ENCODE measurements at regions not wholly inside any gene's neighbourhood (a gene's known extent, or its start where the extent isn't known, plus 50 kb on each side); places are given as distances from the start of the nearest gene placed in this dataset.

DNA sequence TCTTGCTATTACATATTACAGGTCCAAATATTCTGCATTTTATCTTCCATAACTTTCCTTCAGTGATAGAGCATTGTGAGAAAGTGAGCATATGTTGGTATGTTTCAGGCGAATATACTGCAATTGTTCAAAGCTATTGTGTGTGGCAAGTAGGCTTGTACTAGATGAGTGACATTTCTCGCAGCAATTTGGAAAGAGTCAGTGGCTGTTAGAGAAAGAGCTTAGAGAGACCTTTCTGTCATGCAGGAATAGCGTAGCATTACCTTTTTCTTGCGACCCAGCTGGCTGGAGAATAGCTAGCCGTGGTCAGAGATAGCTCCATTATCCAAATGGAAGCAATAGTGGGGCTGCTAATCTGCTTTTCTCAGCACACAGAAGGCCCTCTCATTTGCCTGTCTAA, 678.5 kb upstream of the FOXG1 start:
- DNase-seq = no peak

GRCh38 chr14:28097585-28097984, 669.0 kb upstream of the FOXG1 start:
- DNase-seq = no peak

GRCh38 chr14:28098856-28099255, 667.7 kb upstream of the FOXG1 start:
- no peak for DNase-seq

- DNase-seq = peak in 3 of 58 donors; percentile 0 to 49 (median 1)
Observed at GRCh38 chr14:28102001-28102400, 664.6 kb upstream of the FOXG1 start.

DNA sequence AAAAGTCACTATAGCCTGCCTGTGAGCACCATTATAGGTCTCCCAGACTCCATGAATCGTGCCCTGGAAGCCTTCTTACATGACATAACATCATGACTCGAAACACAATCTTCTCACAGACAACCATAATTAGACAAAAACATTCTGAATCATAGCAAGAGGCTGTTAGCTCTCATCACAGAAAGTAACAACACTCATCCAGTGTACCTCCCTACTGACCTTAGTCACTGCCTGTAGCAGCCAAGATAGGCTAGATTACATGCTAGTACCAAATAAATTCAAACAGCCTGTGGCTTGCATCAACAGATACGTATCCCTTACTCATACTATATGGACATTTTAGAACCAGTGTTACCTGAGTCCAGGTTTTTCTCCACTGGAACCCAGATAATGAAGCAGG, 663.8 kb upstream of the FOXG1 start:
- no peak for DNase-seq

GRCh38 chr14:28113311-28113710, 653.3 kb upstream of the FOXG1 start:
- no peak for DNase-seq

- DNase-seq = no peak
Observed at GRCh38 chr14:28116716-28117115, 649.9 kb upstream of the FOXG1 start.

- DNase-seq = no peak
Observed at GRCh38 chr14:28119849-28120248, 646.7 kb upstream of the FOXG1 start.

- no peak for DNase-seq
Observed at GRCh38 chr14:28120391-28120790, 646.2 kb upstream of the FOXG1 start.

DNA sequence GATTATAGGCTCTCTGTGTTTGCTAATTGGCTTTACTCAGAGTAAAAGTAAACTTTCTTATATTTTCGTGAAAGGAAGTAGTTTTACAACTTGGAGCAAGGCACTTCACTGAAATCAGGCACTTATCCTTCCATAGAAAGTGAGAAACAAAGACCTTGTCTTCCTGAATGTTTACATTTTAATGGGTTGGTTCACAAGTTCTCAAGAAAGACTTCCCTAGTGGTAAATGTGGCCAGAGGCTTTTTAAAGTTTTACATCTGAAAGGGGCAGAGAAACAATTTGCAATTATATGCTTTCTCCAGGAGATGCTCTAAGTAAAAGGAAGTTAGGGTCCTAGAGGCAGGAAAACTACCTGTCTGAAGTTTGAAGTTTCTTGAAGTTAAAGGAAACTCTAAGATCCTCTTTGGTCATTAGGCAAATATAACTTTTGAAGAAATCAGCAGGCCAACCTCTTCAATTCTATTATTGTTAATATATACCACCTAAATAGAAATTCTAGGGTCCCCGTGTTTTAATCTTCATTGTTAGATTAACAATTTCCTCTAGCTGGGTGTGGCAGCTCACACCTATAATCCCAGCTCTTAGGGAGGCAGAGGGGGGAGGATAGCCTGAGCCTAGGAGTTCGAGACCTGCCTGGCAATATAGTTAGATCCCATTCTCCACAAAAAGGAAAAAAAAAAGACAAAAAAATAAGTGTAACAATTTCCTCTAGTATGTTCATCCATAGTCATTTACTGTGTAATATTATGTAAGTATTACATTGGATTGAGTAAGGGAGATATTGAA, 644.9 kb upstream of the FOXG1 start:
- no peak for DNase-seq

DNA sequence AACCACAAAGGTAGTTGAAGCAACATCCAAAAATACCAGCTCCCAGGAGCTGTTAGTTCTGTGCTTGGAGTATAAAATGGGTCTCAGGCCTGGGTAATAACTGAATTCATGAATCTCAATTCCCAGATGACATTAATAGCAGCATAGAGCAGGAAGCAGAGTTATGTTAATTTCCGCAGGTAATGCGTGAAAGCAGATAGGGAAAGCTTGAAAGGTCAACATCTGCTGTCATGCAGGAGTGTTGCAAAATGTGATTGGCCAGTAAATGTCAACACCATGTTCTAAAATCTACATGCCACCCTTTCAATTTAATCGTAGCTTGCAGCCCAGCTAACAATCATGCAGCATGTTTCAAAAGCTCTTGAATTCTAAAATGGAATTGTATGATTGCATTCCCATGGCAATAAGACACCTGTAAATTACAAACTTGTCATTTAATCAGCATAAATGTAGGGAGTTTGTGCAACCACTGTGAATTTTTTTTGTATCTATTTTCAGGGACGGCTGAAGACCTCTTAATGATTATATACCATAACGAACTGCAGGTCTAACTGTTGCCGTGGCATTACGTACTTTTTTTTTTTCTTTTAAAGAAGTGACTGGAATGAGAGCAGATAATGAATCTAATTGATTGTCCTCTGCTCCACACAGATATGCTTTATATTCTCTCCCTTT, 635.8 kb upstream of the FOXG1 start:
- DNase-seq = no peak

GRCh38 chr14:28138341-28138740, 628.2 kb upstream of the FOXG1 start:
- DNase-seq = no peak

- no peak for DNase-seq
Observed at GRCh38 chr14:28141662-28142061, 624.9 kb upstream of the FOXG1 start.

DNA sequence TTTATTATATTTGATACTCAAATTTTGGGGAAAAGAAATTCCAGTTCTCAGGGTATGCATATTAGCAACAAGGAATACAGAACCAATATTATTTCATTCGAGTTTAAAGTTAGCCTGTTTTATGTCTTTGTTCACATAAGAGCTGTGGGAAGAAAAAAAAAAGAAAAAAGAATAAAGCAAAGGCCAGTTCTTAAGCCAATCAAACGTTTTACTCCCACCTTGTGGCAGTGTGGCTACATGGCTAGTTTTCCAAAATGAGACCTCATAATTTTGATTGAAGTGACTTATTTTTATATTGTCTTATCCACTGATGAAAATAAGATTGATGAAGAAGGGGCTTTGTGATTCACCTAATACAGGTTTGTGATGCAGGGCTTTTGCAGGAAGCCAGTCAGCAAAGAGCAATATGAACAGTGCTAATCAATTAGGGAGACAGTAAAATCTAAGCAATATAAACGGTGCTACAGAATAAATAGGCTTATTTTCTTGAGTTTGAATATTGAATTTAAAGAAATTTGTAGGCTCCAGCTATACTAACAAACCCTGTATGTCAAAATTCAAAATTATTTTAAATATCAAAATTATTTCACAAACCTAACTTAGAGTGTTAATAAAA, 624.1 kb upstream of the FOXG1 start:
- peak in 4 of 58 donors; percentile 1 to 11 (median 5) for DNase-seq

GRCh38 chr14:28143316-28143715, 623.3 kb upstream of the FOXG1 start:
- peak in 2 of 58 donors; percentile 7 to 14 for DNase-seq

GRCh38 chr14:28151926-28152325, 614.7 kb upstream of the FOXG1 start:
- DNase-seq = no peak

- DNase-seq = no peak
Observed at GRCh38 chr14:28152453-28153044, 614.0 kb upstream of the FOXG1 start.

GRCh38 chr14:28157289-28157869, 609.2 kb upstream of the FOXG1 start:
- DNase-seq = no peak

GRCh38 chr14:28157887-28158791, 608.4 kb upstream of the FOXG1 start:
- no peak for DNase-seq

DNA sequence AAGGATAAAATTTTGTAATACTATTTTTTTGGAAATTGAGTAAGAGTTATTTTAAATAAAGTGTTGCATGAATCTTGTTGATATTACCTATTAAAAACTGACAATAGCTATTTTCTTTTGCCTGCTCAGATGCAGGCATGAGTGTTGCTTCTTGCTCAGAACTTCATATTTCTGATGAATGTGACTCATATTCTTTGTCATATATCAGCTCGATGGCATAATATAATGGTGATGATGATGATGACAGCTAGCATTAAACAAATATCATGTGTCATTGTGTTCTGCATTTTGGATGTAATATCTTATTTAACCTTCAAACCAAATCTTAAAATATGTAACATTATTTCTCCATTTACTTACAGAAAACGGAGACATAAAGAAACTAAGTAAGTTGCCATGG, 605.5 kb upstream of the FOXG1 start:
- no peak for DNase-seq

- DNase-seq = no peak
Observed at GRCh38 chr14:28163233-28163632, 603.4 kb upstream of the FOXG1 start.

All from anterior cingulate cortex (tissue), 58 donors.